NCI-H460 (cell line): ENCODE measurements at regions not wholly inside any gene's neighbourhood (a gene's known extent, or its start where the extent isn't known, plus 50 kb on each side); places are given as distances from the start of the nearest gene placed in this dataset.

Source experiments
- DNase-seq: peaks from one replicate; pipeline ENCODE4 v3.0.0-alpha.2; 2016; ENCODE audit warnings: low read depth; ENCODE audit errors: extremely low read depth

DNA sequence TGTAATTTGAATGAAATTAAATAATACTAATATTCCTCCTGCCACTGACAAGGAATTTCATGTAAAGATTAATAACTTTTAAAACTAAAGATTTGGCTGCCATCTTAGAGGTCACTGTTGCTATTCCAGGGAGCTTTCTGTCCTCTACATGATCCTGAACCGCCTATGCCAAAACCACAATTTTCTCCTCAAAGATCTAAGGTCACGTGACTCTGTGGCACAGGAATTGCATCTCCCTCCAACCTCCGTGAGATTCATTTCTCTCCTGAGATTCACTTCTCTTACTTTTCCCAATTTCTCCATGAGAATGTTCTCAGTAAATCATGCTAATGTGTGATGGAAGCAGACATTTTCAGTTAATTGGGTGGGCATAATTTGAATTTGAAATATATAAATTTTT is 379.6 kb upstream of the TSHZ2 start:
- no peak for DNase-seq

GRCh38 chr20:52590100-52590499 is 382.1 kb upstream of the TSHZ2 start:
- DNase-seq = no peak

DNA sequence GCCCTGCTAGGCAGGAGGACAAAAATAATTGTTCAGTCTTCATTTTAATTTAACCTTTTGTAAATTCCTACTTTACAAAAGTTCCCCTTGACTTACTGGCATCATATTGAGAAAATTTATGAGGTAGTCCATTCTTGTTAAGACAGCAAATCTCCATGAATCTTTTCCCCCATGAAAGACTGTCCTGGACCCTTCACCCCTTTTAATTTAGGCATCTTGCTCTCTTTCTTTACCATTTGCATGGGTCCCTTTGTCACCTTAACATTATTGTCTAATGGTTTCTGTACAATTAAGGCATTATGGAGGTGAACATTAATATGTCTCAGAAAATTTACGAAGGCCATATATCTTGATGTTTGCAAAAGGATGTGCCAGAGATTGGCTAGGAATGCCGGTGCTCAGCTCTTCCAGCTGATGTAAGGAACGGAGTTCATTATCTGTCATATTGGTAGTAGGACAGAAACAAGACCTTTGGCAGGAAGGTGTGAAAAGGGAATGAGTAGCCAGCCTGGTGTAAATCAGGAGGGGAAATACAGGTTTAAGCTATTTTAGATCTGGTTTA is 382.8 kb upstream of the TSHZ2 start:
- no peak for DNase-seq

- no peak for DNase-seq
Observed at GRCh38 chr20:52586660-52587059, 385.5 kb upstream of the TSHZ2 start.

- DNase-seq = no peak
Observed at GRCh38 chr20:52585333-52585732, 386.8 kb upstream of the TSHZ2 start.

- DNase-seq = no peak
Observed at GRCh38 chr20:52578559-52578958, 387.0 kb upstream of the ZFP64 start.

GRCh38 chr20:52577696-52578095 is 386.1 kb upstream of the ZFP64 start:
- no peak for DNase-seq

DNA sequence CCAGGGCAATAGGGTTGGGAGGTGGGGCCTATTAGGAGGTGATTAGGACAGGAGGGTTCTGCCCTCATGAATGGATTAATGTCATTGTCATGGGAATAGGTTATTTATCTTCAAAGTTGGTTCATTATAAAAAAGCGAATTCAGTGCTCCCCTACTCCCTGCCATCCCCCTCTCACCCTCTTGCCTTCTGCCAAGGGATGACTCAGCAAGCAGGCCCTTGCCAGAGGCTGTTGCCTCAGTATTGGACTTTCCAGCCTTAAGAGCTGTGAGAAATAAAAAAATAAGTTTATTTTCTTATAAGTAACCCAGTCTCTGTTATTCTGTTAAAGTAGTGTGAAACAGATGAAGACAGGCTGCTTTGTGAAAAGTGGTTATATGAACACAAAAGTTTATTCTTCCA is 381.1 kb upstream of the ZFP64 start:
- no peak for DNase-seq

GRCh38 chr20:52569201-52569600 is 377.6 kb upstream of the ZFP64 start:
- DNase-seq = no peak

- DNase-seq = no peak
Observed at GRCh38 chr20:52565614-52566013, 374.0 kb upstream of the ZFP64 start.

- DNase-seq = no peak
Observed at GRCh38 chr20:52564594-52564993, 373.0 kb upstream of the ZFP64 start.

DNA sequence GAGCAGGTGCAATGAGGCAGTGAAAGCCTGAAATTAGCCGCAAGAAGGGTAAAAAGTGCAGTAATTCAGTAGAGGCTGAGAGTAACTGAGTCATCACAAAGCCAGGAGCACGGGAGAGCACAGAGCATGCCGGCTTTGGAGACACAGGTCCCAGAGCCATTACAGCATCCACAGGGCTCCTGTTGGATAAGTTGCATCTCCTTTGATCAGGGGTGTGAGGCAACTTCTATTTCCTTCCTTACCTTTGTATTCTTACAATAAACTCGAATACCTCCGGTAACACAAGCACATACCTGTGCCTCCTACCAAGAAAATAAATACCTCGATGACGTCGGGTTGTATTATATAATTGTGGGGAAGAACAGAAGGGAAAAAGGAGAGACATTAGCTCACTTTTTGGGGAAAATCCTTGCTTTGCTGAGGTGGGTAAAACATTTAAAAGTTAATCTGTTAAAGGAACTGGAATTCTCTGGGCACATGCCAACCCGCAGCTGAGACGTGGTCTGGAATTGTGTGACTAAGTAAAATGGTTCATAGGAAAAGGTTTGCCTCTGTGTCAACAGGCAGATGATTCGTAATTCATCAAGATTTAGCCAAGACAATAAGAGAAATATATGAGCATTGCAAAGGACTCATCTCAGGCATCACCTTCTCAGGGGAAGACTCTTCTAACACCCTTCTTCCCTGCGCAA is 360.7 kb upstream of the ZFP64 start:
- DNase-seq = no peak

GRCh38 chr20:52542131-52542530 is 350.6 kb upstream of the ZFP64 start:
- DNase-seq = no peak

- DNase-seq = no peak
Observed at GRCh38 chr20:52540509-52540908, 348.9 kb upstream of the ZFP64 start.

GRCh38 chr20:52539891-52540290 is 348.3 kb upstream of the ZFP64 start:
- no peak for DNase-seq

DNA sequence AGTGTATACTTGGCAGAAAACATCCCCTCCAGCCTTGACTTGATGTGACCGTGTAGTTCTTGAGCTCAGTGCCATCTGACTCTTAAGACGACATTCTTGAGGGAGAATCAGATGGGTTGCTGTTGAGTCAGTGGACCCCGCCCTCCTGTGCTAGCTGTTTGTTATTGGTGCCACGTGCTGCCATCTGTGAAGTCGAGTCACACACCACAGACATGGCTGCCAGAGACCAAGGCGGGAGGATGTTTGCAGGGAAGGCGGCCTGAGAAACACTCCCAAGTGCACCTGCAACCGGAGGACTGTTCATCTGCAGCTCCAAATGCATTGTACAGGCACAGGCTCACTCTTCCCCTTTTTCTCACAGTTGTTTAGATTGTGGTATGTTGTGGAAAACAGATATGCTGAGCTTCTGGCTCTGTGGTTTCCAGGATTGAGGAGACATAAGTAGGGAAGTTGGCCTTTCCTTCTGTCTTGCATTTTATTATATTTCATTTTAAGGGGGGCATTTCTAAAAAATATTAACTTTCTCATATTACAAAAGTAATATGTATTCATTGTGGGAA is 345.3 kb upstream of the ZFP64 start:
- DNase-seq = no peak

- DNase-seq = no peak
Observed at GRCh38 chr20:52536040-52536439, 344.5 kb upstream of the ZFP64 start.

DNA sequence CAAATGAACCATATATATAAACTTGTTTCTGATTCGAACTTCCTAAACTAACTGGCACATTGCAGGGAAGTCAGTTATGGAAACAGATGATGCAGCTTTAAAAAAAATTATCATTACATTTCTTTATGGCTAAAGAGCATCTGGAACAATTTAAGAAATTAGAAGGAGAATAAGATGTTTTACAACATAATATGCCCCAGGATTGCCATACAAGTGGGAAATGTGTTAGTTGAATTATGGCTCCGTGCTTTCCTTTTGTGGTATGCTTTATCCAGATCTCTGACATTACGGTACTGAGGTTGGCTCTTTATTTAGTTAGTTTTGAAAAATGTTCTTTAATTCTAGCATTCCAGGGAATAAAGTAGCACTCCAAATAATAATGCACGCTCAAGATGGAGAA is 343.0 kb upstream of the ZFP64 start:
- no peak for DNase-seq

- no peak for DNase-seq
Observed at GRCh38 chr20:52533401-52533800, 341.8 kb upstream of the ZFP64 start.

- no peak for DNase-seq
Observed at GRCh38 chr20:52532674-52533073, 341.1 kb upstream of the ZFP64 start.

DNA sequence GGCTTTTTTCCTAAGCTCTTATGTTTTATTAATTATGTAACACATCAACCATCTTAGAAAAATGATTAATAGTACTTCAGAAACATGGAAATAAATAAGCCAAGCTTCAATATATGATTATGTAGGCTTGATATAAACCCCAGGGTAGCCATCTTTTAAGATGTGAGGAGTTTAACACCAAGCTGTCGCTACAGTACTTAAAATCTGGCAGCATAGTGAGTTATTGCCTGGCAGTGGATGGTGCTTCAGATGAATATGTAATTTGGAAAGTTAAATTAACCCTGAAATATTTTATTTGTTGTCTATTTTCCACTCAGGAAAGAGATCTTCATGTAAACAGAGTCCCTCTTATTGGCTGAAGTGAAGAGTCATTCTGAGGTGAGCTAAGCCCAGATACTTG is 339.0 kb upstream of the ZFP64 start:
- no peak for DNase-seq

- no peak for DNase-seq
Observed at GRCh38 chr20:52529826-52530225, 338.2 kb upstream of the ZFP64 start.

- no peak for DNase-seq
Observed at GRCh38 chr20:52524861-52525260, 333.3 kb upstream of the ZFP64 start.
